ENCODE measurements at regions not wholly inside any gene's neighbourhood (a gene's known extent, or its start where the extent isn't known, plus 50 kb on each side); places are given as distances from the start of the nearest gene placed in this dataset.

- H3K14ac ChIP-seq (ENCODE audit: insufficient read length): no peak overlapping the region
- H3K4me1 ChIP-seq (replicated peaks in 1 of 4; ENCODE audit: control insufficient read depth in 3 of 4, insufficient read depth in 4 of 4, low read length in 3 of 4): peaks cover 0 to 4% (median 1%) of the 10 kb centered on the region in 4 experiments; a peak in 4 of 7 replicates
- no peak overlapping the region for H2BK120ac ChIP-seq (replicated peaks; ENCODE audit: low read depth, low read length)
- FAIRE-seq (no peak), DNase-seq (ENCODE audit: low read depth in 1 of 2, low spot score in 2 of 2) (no peak)
- H4K20me1 ChIP-seq (replicated peaks in 1 of 2; ENCODE audit: control insufficient read depth in 1 of 2, insufficient read depth in 2 of 2, low read length in 2 of 2): no peaks in the 10 kb centered on the region
- H3K23ac ChIP-seq (ENCODE audit: insufficient read length): no peak overlapping the region
- no peak overlapping the region for H4K91ac ChIP-seq (replicated peaks; ENCODE audit: insufficient read length, low read length)
- H3K79me2 ChIP-seq (ENCODE audit: control insufficient read depth in 1 of 2, insufficient read depth in 2 of 2, low read length in 2 of 2): no peaks in the 10 kb centered on the region
- H2AK5ac ChIP-seq (ENCODE audit: low read depth, low read length): no peak overlapping the region
- no peak overlapping the region for H3K4me3 ChIP-seq (ENCODE audit: extremely low read depth in 1 of 4, insufficient read depth in 2 of 4, low read depth in 3 of 4, low read length in 4 of 4)
- H2BK20ac ChIP-seq (ENCODE audit: low read length): peak overlapping the region; percentile 32; the same call in 1 of the 2 replicates
- CTCF ChIA-PET (ENCODE audit: partially characterized antibody): interaction anchor here (1.8 kb wide), 1 partner anchor 24 kb away, joined by 9 read pairs; no protein-coding TSS in a partner anchor
- no peak overlapping the region for H3K4me2 ChIP-seq (ENCODE audit: insufficient read depth in 1 of 2, low read depth in 2 of 2, low read length in 2 of 2)
- H3K9ac ChIP-seq (replicated peaks in 1 of 4; ENCODE audit: extremely low read depth in 1 of 4, low read depth in 3 of 4, low read length in 3 of 4): no peak overlapping the region
- no peak overlapping the region for H2BK15ac ChIP-seq (ENCODE audit: low read length)
- H3K9me3 ChIP-seq (ENCODE audit: insufficient read depth in 2 of 2, low read depth in 1 of 2, low read length in 1 of 2): 0 out of 4 replicates have a peak, but pooled peaks cover 0 to 3% of the 10 kb centered on the region in 2 experiments
- no peak overlapping the region for H3K56ac ChIP-seq (replicated peaks; ENCODE audit: insufficient read length, low read depth, low read length)
- H2AFZ ChIP-seq (ENCODE audit: low read length): peak overlapping the region; percentile 82
- no peaks in the 10 kb centered on the region for H3K23me2 ChIP-seq (ENCODE audit: low read depth, low read length)
- no peak overlapping the region for H4K5ac ChIP-seq (ENCODE audit: insufficient read length, low read depth, low read length)
- H2BK12ac ChIP-seq (ENCODE audit: low read depth, low read length): peak overlapping the region; percentile 43; the same call in 1 of the 2 replicates
- no peak overlapping the region for H3K18ac ChIP-seq (ENCODE audit: extremely low read depth, low read length)
- no peaks in the 10 kb centered on the region for H3K27me3 ChIP-seq (replicated peaks in 1 of 4; ENCODE audit: control insufficient read depth in 3 of 4, extremely low read depth in 1 of 4, insufficient read depth in 3 of 4, low read length in 3 of 4)
- no peaks in the 10 kb centered on the region for H3K36me3 ChIP-seq (ENCODE audit: control insufficient read depth in 2 of 4, insufficient read depth in 4 of 4, low read length in 3 of 4)
- WGBS, 2 experiments (ENCODE audit: extremely low coverage in 1 of 2, insufficient coverage in 1 of 2, insufficient read length in 1 of 2, insufficient replicate concordance in 2 of 2, low coverage in 1 of 2, low lambda C conversion rate in 2 of 2, missing lambda C conversion rate in 1 of 2): 91% methylated on average over 12 of the region's 12 CpGs; no CpG with 5 or more reads in 1 of the 2 experiments
- H2BK5ac ChIP-seq (ENCODE audit: low read depth, low read length): no peak overlapping the region
- TF ChIP-seq CBX8 (IDR thresholded peaks at IDR 0.05; ENCODE audit: borderline replicate concordance, low read depth, low read length) (no peak), CEBPB (IDR thresholded peaks at IDR 0.05; ENCODE audit: low read depth, low read length) (no peak), NANOG (IDR thresholded peaks at IDR 0.05; ENCODE audit: insufficient read depth, low read depth, low read length, poor library complexity, severe bottlenecking) (no peak), SUZ12 (IDR thresholded peaks at IDR 0.05; ENCODE audit: low read length) (no peak), CBX5 (IDR thresholded peaks at IDR 0.05; ENCODE audit: low read depth, low read length) (no peak), SP4 (IDR thresholded peaks at IDR 0.05; ENCODE audit: low read length) (no peak)
- H4K8ac ChIP-seq (ENCODE audit: extremely low read depth, insufficient read depth, low read length): no peak overlapping the region
- POLR2A ChIA-PET (ENCODE audit: partially characterized antibody): interaction anchor here (1.0 kb wide), 1 partner anchor 9 kb away, joined by 3 read pairs; no protein-coding TSS in a partner anchor
- no peak overlapping the region for H3K27ac ChIP-seq (ENCODE audit: low read depth, low read length)
- no peak overlapping the region for H3K4ac ChIP-seq (replicated peaks; ENCODE audit: insufficient read length, low read depth, low read length)
- no peaks in the 10 kb centered on the region for H3K79me1 ChIP-seq (ENCODE audit: low read depth, low read length)
Measured at GRCh38 chr18:31217038-31217849, 54.6 kb upstream of the DSC1 start.

Measured in H1 (cell line).